ENCODE measurements at regions not wholly inside any gene's neighbourhood (a gene's known extent, or its start where the extent isn't known, plus 50 kb on each side); places are given as distances from the start of the nearest gene placed in this dataset.

GRCh38 chr3:153245661-153246060, 83.6 kb downstream of the RAP2B start:
- TF ChIP-seq CTCF (optimal IDR thresholded peaks at IDR 0.05 in 1 of 3, IDR thresholded peaks at IDR 0.05 in 1 of 3, conservative IDR thresholded peaks at IDR 0.05 in 1 of 3; ENCODE audit: extremely low read depth in 1 of 3, insufficient read depth in 2 of 3, low read length in 3 of 3) = no peak
- TF ChIP-seq EZH2 (IDR thresholded peaks at IDR 0.05; ENCODE audit: low read length) = no peak
